SK-N-SH treated with all-trans-retinoic acid at 6 μM for 48 hours (cell line): ENCODE measurements at regions not wholly inside any gene's neighbourhood (a gene's known extent, or its start where the extent isn't known, plus 50 kb on each side); places are given as distances from the start of the nearest gene placed in this dataset.

Source experiments
- ATAC-seq: fragments of 200-7000 bp; cut with Tn5 transposase; 3 replicates; pipeline ENCODE4 v1.9.1; 2020; ENCODE audit warnings: mild to moderate bottlenecking, moderate library complexity
- BACH2 ChIP-seq: fragments of 250-450 bp; sonication (Bioruptor Pico); IDR thresholded peaks from 2 replicates; pipeline ENCODE4 v1.9.0; 2021; ENCODE audit warnings: mild to moderate bottlenecking, borderline replicate concordance
- CSDC2 ChIP-seq: fragments of 250-450 bp; sonication (Bioruptor Pico); IDR thresholded peaks from 2 replicates; pipeline ENCODE4 v1.5.0; 2020; ENCODE audit warnings: mild to moderate bottlenecking, moderate library complexity
- ESRRG ChIP-seq: fragments of 250-450 bp; sonication (Bioruptor Pico); IDR thresholded peaks from 2 replicates; pipeline ENCODE4 v1.6.1; 2021; ENCODE audit warnings: mild to moderate bottlenecking
- GLIS3 ChIP-seq: fragments of 250-450 bp; sonication (Bioruptor Pico); IDR thresholded peaks from 2 replicates; pipeline ENCODE4 v1.5.0; 2020; ENCODE audit warnings: mild to moderate bottlenecking, moderate library complexity
- ISL1 ChIP-seq: fragments of 250-450 bp; sonication (Bioruptor Pico); IDR thresholded peaks from 2 replicates; pipeline ENCODE4 v2.1.2; 2022; ENCODE audit warnings: mild to moderate bottlenecking, moderate library complexity
- OSR1 ChIP-seq: fragments of 250-450 bp; sonication (Bioruptor Pico); IDR thresholded peaks from 2 replicates; pipeline ENCODE4 v1.8.0; 2022; ENCODE audit warnings: moderate library complexity, mild to moderate bottlenecking, inconsistent platforms
- PPARA ChIP-seq: fragments of 250-450 bp; sonication (Bioruptor Pico); IDR thresholded peaks from 2 replicates; pipeline ENCODE4 v1.5.0; 2020; ENCODE audit warnings: mild to moderate bottlenecking, borderline replicate concordance
- RARB ChIP-seq: fragments of 250-450 bp; sonication (Bioruptor Pico); IDR thresholded peaks from 2 replicates; pipeline ENCODE4 v1.8.0; 2021; ENCODE audit warnings: mild to moderate bottlenecking, moderate library complexity
- SNAI2 ChIP-seq: fragments of 250-450 bp; sonication (Bioruptor Pico); IDR thresholded peaks from 2 replicates; pipeline ENCODE4 v1.5.0; 2020; ENCODE audit warnings: mild to moderate bottlenecking, moderate library complexity
- TOX ChIP-seq: fragments of 250-450 bp; sonication (Bioruptor Pico); IDR thresholded peaks from 2 replicates; pipeline ENCODE4 v1.8.0; 2021; ENCODE audit warnings: mild to moderate bottlenecking, moderate library complexity, borderline replicate concordance
- TSHZ2 ChIP-seq: fragments of 250-450 bp; sonication (Bioruptor Pico); IDR thresholded peaks from 2 replicates; pipeline ENCODE4 v1.5.0; 2020; ENCODE audit warnings: mild to moderate bottlenecking, moderate library complexity
- ZC3H10 ChIP-seq: fragments of 250-450 bp; sonication (Bioruptor Pico); IDR thresholded peaks from 2 replicates; pipeline ENCODE4 v1.5.1; 2021; ENCODE audit warnings: mild to moderate bottlenecking, moderate library complexity
- ZFP3 ChIP-seq: fragments of 250-450 bp; sonication (Bioruptor Pico); IDR thresholded peaks from 2 replicates; pipeline ENCODE4 v1.5.0; 2020; ENCODE audit warnings: mild to moderate bottlenecking, moderate library complexity
- ZFP30 ChIP-seq: fragments of 450-650 bp; formaldehyde crosslinking; IDR thresholded peaks from 2 replicates; pipeline ENCODE4 v1.5.0; 2022; ENCODE audit warnings: mild to moderate bottlenecking, moderate library complexity
- ZNF565 ChIP-seq: fragments of 450-650 bp; formaldehyde crosslinking; conservative IDR thresholded peaks from 2 replicates; pipeline ENCODE4 v1.5.0; 2020; ENCODE audit warnings: low read depth, mild to moderate bottlenecking, moderate library complexity
- ZNF70 ChIP-seq: fragments of 450-650 bp; formaldehyde crosslinking; IDR thresholded peaks from 2 replicates; pipeline ENCODE4 v1.5.0; 2020; ENCODE audit warnings: mild to moderate bottlenecking, moderate library complexity
- ZNF8 ChIP-seq: fragments of 450-650 bp; formaldehyde crosslinking; IDR thresholded peaks from 2 replicates; pipeline ENCODE4 v1.5.0; 2020; ENCODE audit warnings: mild to moderate bottlenecking, moderate library complexity
- TF ChIP-seq, protein P1 (sequence below): fragments of 250-450 bp; sonication (Bioruptor Pico); IDR thresholded peaks from 2 replicates; pipeline ENCODE4 v1.5.1; 2020; ENCODE audit warnings: low read depth, mild to moderate bottlenecking, moderate library complexity
- TF ChIP-seq, protein P2 (sequence below): fragments of 250-450 bp; sonication (Bioruptor Pico); IDR thresholded peaks from 2 replicates; pipeline ENCODE4 v1.8.0; 2021; ENCODE audit warnings: low read depth, mild to moderate bottlenecking, moderate library complexity, borderline replicate concordance
- TF ChIP-seq, protein P3 (sequence below): fragments of 250-450 bp; sonication (Bioruptor Pico); IDR thresholded peaks from 2 replicates; pipeline ENCODE4 v1.8.0; 2020; ENCODE audit warnings: mild to moderate bottlenecking, moderate library complexity, borderline replicate concordance

DNA sequence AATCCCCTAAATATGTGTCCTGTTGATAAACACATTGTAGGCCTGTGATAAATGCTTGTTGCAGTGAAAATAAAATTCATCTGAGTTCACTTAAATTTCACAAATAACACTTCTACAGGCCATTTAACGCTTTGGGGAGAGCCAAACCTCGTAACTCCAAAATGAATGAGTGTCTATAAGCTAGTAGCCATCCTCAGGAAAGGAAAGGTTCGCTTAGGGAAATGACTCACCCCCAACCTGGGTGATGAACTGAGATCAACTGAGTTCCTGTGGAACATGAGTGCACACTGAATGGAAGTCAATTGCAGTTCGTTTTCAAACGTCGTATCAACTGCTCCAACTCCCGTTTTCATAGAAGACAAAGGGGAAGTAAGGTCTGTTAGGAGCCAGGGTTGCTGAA, 527.6 kb upstream of the ID2 start:
- no peak for ATAC-seq
- TF ChIP-seq ISL1 (CRISPR knock-in tag) (no peak), GLIS3 (no peak), CSDC2 (CRISPR knock-in tag) (no peak), TSHZ2 (no peak), ZFP3 (CRISPR knock-in tag) (no peak), TOX (CRISPR knock-in tag) (no peak), ESRRG (CRISPR knock-in tag) (no peak), ZNF8 (CRISPR knock-in tag) (no peak), BACH2 (CRISPR knock-in tag) (no peak), ZNF565 (CRISPR knock-in tag) (no peak), ZC3H10 (CRISPR knock-in tag) (no peak), ZNF70 (no peak), SNAI2 (CRISPR knock-in tag) (no peak), PPARA (no peak), OSR1 (no peak), RARB (no peak)
- TF ChIP-seq, protein P1, sequence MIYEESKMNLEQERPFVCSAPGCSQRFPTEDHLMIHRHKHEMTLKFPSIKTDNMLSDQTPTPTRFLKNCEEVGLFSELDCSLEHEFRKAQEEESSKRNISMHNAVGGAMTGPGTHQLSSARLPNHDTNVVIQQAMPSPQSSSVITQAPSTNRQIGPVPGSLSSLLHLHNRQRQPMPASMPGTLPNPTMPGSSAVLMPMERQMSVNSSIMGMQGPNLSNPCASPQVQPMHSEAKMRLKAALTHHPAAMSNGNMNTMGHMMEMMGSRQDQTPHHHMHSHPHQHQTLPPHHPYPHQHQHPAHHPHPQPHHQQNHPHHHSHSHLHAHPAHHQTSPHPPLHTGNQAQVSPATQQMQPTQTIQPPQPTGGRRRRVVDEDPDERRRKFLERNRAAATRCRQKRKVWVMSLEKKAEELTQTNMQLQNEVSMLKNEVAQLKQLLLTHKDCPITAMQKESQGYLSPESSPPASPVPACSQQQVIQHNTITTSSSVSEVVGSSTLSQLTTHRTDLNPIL, result no peak
- TF ChIP-seq, protein P2, sequence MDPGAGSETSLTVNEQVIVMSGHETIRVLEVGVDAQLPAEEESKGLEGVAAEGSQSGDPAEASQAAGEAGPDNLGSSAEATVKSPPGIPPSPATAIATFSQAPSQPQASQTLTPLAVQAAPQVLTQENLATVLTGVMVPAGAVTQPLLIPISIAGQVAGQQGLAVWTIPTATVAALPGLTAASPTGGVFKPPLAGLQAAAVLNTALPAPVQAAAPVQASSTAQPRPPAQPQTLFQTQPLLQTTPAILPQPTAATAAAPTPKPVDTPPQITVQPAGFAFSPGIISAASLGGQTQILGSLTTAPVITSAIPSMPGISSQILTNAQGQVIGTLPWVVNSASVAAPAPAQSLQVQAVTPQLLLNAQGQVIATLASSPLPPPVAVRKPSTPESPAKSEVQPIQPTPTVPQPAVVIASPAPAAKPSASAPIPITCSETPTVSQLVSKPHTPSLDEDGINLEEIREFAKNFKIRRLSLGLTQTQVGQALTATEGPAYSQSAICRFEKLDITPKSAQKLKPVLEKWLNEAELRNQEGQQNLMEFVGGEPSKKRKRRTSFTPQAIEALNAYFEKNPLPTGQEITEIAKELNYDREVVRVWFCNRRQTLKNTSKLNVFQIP (CRISPR knock-in tag), result no peak
- TF ChIP-seq, protein P3, sequence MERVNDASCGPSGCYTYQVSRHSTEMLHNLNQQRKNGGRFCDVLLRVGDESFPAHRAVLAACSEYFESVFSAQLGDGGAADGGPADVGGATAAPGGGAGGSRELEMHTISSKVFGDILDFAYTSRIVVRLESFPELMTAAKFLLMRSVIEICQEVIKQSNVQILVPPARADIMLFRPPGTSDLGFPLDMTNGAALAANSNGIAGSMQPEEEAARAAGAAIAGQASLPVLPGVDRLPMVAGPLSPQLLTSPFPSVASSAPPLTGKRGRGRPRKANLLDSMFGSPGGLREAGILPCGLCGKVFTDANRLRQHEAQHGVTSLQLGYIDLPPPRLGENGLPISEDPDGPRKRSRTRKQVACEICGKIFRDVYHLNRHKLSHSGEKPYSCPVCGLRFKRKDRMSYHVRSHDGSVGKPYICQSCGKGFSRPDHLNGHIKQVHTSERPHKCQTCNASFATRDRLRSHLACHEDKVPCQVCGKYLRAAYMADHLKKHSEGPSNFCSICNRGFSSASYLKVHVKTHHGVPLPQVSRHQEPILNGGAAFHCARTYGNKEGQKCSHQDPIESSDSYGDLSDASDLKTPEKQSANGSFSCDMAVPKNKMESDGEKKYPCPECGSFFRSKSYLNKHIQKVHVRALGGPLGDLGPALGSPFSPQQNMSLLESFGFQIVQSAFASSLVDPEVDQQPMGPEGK (CRISPR knock-in tag), result no peak
- TF ChIP-seq, all 23 proteins: peak for 0

GRCh38 chr2:8154936-8155335, 526.9 kb upstream of the ID2 start:
- ATAC-seq, result no peak
- TF ChIP-seq CSDC2 (CRISPR knock-in tag) (no peak), GLIS3 (no peak), ESRRG (CRISPR knock-in tag) (no peak), ZNF70 (no peak), SNAI2 (CRISPR knock-in tag) (no peak), ZNF565 (CRISPR knock-in tag) (no peak), OSR1 (no peak), ZC3H10 (CRISPR knock-in tag) (no peak), ZFP30 (CRISPR knock-in tag) (no peak), BACH2 (CRISPR knock-in tag) (no peak), ZFP3 (CRISPR knock-in tag) (no peak)
- TF ChIP-seq, protein P3 (CRISPR knock-in tag), result no peak

- no peak for ATAC-seq
- TF ChIP-seq ZC3H10 (CRISPR knock-in tag), result no peak
Observed at GRCh38 chr2:8157621-8158430, 524.0 kb upstream of the ID2 start.
